ENCODE measurements at regions not wholly inside any gene's neighbourhood (a gene's known extent, or its start where the extent isn't known, plus 50 kb on each side); places are given as distances from the start of the nearest gene placed in this dataset.

DNA sequence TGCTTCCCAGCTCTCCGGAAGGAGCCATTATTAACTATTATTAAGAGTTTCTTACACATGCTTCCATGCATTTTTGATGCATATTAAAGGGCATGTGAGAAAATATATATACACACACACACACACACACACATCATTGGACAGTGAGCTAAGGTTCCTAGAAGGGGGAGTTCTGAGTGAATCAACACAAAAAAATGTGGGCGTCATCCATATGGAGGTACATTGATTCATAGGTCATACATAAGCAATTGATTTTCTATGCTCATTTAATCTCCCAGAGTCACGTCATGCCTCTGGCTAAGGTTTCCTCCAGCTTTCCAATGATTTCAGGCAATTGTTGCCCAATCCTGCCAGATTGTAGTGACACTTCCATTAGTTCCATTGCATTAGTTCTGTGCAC lies 269.4 kb downstream of the DNAJB9 start:
- TF ChIP-seq, protein P1, sequence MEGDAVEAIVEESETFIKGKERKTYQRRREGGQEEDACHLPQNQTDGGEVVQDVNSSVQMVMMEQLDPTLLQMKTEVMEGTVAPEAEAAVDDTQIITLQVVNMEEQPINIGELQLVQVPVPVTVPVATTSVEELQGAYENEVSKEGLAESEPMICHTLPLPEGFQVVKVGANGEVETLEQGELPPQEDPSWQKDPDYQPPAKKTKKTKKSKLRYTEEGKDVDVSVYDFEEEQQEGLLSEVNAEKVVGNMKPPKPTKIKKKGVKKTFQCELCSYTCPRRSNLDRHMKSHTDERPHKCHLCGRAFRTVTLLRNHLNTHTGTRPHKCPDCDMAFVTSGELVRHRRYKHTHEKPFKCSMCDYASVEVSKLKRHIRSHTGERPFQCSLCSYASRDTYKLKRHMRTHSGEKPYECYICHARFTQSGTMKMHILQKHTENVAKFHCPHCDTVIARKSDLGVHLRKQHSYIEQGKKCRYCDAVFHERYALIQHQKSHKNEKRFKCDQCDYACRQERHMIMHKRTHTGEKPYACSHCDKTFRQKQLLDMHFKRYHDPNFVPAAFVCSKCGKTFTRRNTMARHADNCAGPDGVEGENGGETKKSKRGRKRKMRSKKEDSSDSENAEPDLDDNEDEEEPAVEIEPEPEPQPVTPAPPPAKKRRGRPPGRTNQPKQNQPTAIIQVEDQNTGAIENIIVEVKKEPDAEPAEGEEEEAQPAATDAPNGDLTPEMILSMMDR (IDR thresholded peaks at IDR 0.05; ENCODE audit: low read depth, low read length, poor library complexity, severe bottlenecking), result no peak
- TF ChIP-seq EZH2phosphoT487 (IDR thresholded peaks at IDR 0.05; ENCODE audit: borderline replicate concordance, low read length), result no peak
